Endothelial cell of umbilical vein (primary cell): ENCODE measurements at regions not wholly inside any gene's neighbourhood (a gene's known extent, or its start where the extent isn't known, plus 50 kb on each side); places are given as distances from the start of the nearest gene placed in this dataset.

Experiments used
- BruUV-seq: library from RNA; stranded (reverse); fragments of 400-500 nt; replicated peaks from 2 replicates; lab custom pipeline; 2021; lab: Mats Ljungman, UMichigan
- CTCF ChIA-PET: fragments of 300-600, 350-600 bp; sonication (Branson Sonifier 250); formaldehyde crosslinking; loops from one replicate; lab custom pipeline; 2021; ENCODE audit warnings: antibody characterized with exemption, inconsistent platforms; lab: Charles Lee
- POLR2A ChIA-PET: fragments of 300-600, 350-600 bp; sonication (Branson Sonifier 250); formaldehyde crosslinking; loops from one replicate; lab custom pipeline; 2021; ENCODE audit warnings: antibody characterized with exemption, inconsistent platforms; lab: Charles Lee
- DNase-seq: peaks from one replicate; pipeline ENCODE4 v3.0.0-alpha.2; 2011; ENCODE audit warnings: low read depth, low spot score
- FAIRE-seq: peaks from 2 replicates; lab custom pipeline; 2011; peaks lifted over from hg19 to GRCh38; lab: Jason Lieb, UNC
- H2AFZ ChIP-seq: 2 replicates; pipeline ENCODE4 v1.6.0; 2012; ENCODE audit warnings: low read depth, low read length, control low read depth, inconsistent platforms
- H3K27ac ChIP-seq: 2 replicates; pipeline ENCODE4 v1.5.1; 2011; ENCODE audit warnings: low read depth, mild to moderate bottlenecking, control low read depth, low read length, moderate library complexity; ENCODE audit not compliant: insufficient read depth
- H3K27me3 ChIP-seq, 2 experiments: 2 replicates each; pipeline versions ENCODE4 v1.6.0 to v1.6.1; 2011; ENCODE audit warnings: low read length in 2 of 2, mixed read lengths in 1 of 2; ENCODE audit not compliant: control insufficient read depth in 2 of 2, insufficient read depth in 2 of 2
- H3K36me3 ChIP-seq, 2 experiments: 2 replicates in 1 of 2; 3 replicates in 1 of 2; pipeline ENCODE4 v1.5.1; 2011; ENCODE audit warnings: low read length in 2 of 2, mild to moderate bottlenecking in 1 of 2, moderate library complexity in 1 of 2; ENCODE audit not compliant: control insufficient read depth in 2 of 2, insufficient read depth in 2 of 2; ENCODE audit errors: extremely low read depth in 1 of 2
- H3K4me1 ChIP-seq: 3 replicates; pipeline ENCODE4 v1.5.1; 2011; ENCODE audit warnings: mild to moderate bottlenecking, low read length; ENCODE audit not compliant: control insufficient read depth, insufficient read depth; ENCODE audit errors: extremely low read depth
- H3K4me2 ChIP-seq: 2 replicates; pipeline ENCODE4 v1.6.1; 2011; ENCODE audit warnings: low read length, control low read depth, mixed read lengths; ENCODE audit not compliant: insufficient read depth
- H3K4me3 ChIP-seq, 3 experiments: fragments of 200-600 bp in 1 of 3; sonication (generic), shearing (Covaris generic) in 1 of 3; replicated peaks in 1 of 3; 2 replicates each; pipeline ENCODE4 v1.5.1; 2011 to 2016; ENCODE audit warnings: control low read depth in 3 of 3, low read length in 3 of 3, mild to moderate bottlenecking in 2 of 3, inconsistent platforms in 1 of 3, low read depth in 1 of 3, moderate library complexity in 1 of 3; ENCODE audit not compliant: insufficient read depth in 1 of 3
- H3K79me2 ChIP-seq: 2 replicates; pipeline ENCODE4 v1.6.0; 2012; ENCODE audit warnings: low read length, inconsistent platforms; ENCODE audit not compliant: control insufficient read depth, insufficient read depth
- H3K9ac ChIP-seq: replicated peaks from 2 replicates; pipeline ENCODE3; 2011; ENCODE audit warnings: low read length, control low read depth; ENCODE audit not compliant: insufficient read depth; ENCODE audit errors: extremely low read depth
- H3K9me1 ChIP-seq: replicated peaks from 3 replicates; pipeline ENCODE4 v1.6.0; 2011; ENCODE audit warnings: mild to moderate bottlenecking, low read length; ENCODE audit not compliant: control insufficient read depth, insufficient read depth; ENCODE audit errors: extremely low read depth
- H3K9me3 ChIP-seq: replicated peaks from 2 replicates; pipeline ENCODE4 v1.5.1; 2012; ENCODE audit warnings: low read length, inconsistent platforms; ENCODE audit not compliant: control insufficient read depth, insufficient read depth
- H4K20me1 ChIP-seq: replicated peaks from 2 replicates; pipeline ENCODE3; 2011; ENCODE audit warnings: mild to moderate bottlenecking, low read length; ENCODE audit not compliant: control insufficient read depth, insufficient read depth; ENCODE audit errors: extremely low read depth
- CTCF ChIP-seq, 2 donors: IDR thresholded peaks; 1 replicate in 1 of 2; 2 replicates in 1 of 2; pipeline ENCODE4 v1.5.1; 2011; ENCODE audit warnings: low read length in 2 of 2, mild to moderate bottlenecking in 2 of 2, moderate library complexity in 2 of 2, control low read depth in 1 of 2, inconsistent platforms in 1 of 2, low read depth in 1 of 2; ENCODE audit not compliant: insufficient read depth in 1 of 2; ENCODE audit errors: extremely low read depth in 1 of 2
- EZH2 ChIP-seq: IDR thresholded peaks from 2 replicates; pipeline ENCODE4 v1.6.1; 2012; ENCODE audit warnings: borderline replicate concordance, low read depth, mild to moderate bottlenecking, moderate library complexity, low read length, inconsistent platforms; ENCODE audit not compliant: severe bottlenecking
- FOS ChIP-seq: IDR thresholded peaks from 2 replicates; pipeline ENCODE4 v1.6.1; 2011; ENCODE audit warnings: mild to moderate bottlenecking, low read length, moderate library complexity, borderline replicate concordance; ENCODE audit not compliant: insufficient read depth
- GATA2 ChIP-seq: IDR thresholded peaks from 2 replicates; pipeline ENCODE4 v1.7.0; 2011; ENCODE audit warnings: low read depth, mild to moderate bottlenecking, moderate library complexity, mixed read lengths, low read length; ENCODE audit not compliant: insufficient read length, insufficient read depth
- JUN ChIP-seq: IDR thresholded peaks from 2 replicates; pipeline ENCODE4 v1.6.1; 2011; ENCODE audit warnings: borderline replicate concordance, low read depth; ENCODE audit not compliant: insufficient read length, insufficient read depth
- MAX ChIP-seq: IDR thresholded peaks from 2 replicates; pipeline ENCODE4 v1.6.1; 2011; ENCODE audit not compliant: insufficient read depth, insufficient read length
- MYC ChIP-seq: IDR thresholded peaks from one replicate; pipeline ENCODE4 v1.6.1; 2011; ENCODE audit warnings: mild to moderate bottlenecking, low read depth, low read length
- POLR2A ChIP-seq: IDR thresholded peaks from 2 replicates; pipeline ENCODE4 v1.6.1; 2012; ENCODE audit warnings: low read depth, mild to moderate bottlenecking, control low read depth, low read length
- POLR2AphosphoS5 ChIP-seq: IDR thresholded peaks from 2 replicates; pipeline ENCODE4 v1.6.1; 2012; ENCODE audit warnings: low read depth, mild to moderate bottlenecking, control low read depth, low read length, moderate library complexity; ENCODE audit not compliant: insufficient read depth
- dilution Hi-C: fragments of 300-500 bp; cut with MboI; formaldehyde crosslinking; loops from one replicate; pipeline ENCODE4 v1.15.0; 2019; ENCODE audit warnings: low sequenced_read_pairs; ENCODE audit not compliant: extremely low pct_ligation_motif_present
- intact Hi-C: fragments of 100-400 bp; cut with micrococcal nuclease; formaldehyde crosslinking; loops from one replicate; pipeline ENCODE4 v1.10.0; 2022

- intact Hi-C loops (no loop called here), dilution Hi-C loops (no loop called here)
- Histone ChIP-seq H3K79me2 (no peaks in the 10 kb centered on the region), H3K9me1 (no peaks in the 10 kb centered on the region), H2AFZ (no peak overlapping the region), H3K27me3 (no peaks in the 10 kb centered on the region), H3K36me3 (no peaks in the 10 kb centered on the region), H4K20me1 (no peaks in the 10 kb centered on the region), H3K27ac (no peak overlapping the region), H3K4me1 (no peaks in the 10 kb centered on the region), H3K4me3 (no peak overlapping the region), H3K9ac (no peak overlapping the region), H3K4me2 (no peak overlapping the region), H3K9me3 (no peaks in the 10 kb centered on the region)
- no peak for FAIRE-seq
- TF ChIP-seq POLR2AphosphoS5 = no peak
- TF ChIP-seq FOS = no peak
- no peak for TF ChIP-seq MYC
- TF ChIP-seq MAX = no peak
- no peak for TF ChIP-seq CTCF (IDR thresholded peaks at IDR 0.05; ENCODE audit: extremely low read depth in 1 of 2, insufficient read depth in 1 of 2, low read depth in 1 of 2, low read length in 2 of 2)
- no peak for TF ChIP-seq EZH2
- no peak for TF ChIP-seq JUN
- TF ChIP-seq POLR2A = no peak
- no peak for TF ChIP-seq GATA2
- no TSS peak for BruUV-seq
- ChIA-PET POLR2A (no interaction called here), CTCF (interaction anchor here (0.6 to 1.1 kb wide), 2 partner anchors 14 to 19 kb away, joined by 5 read pairs; no protein-coding TSS in a partner anchor)
- DNase-seq = no peak
These were observed 57.6 kb upstream of the TWIST2 start for GRCh38 chr2:238790126-238790832.
